IPS DF 19.7 (cell line): ENCODE measurements at regions not wholly inside any gene's neighbourhood (a gene's known extent, or its start where the extent isn't known, plus 50 kb on each side); places are given as distances from the start of the nearest gene placed in this dataset.

Source experiments
- DNase-seq: peaks from one replicate; pipeline ENCODE4 v3.0.0-alpha.2; 2013; ENCODE audit warnings: low read depth, low spot score

DNA sequence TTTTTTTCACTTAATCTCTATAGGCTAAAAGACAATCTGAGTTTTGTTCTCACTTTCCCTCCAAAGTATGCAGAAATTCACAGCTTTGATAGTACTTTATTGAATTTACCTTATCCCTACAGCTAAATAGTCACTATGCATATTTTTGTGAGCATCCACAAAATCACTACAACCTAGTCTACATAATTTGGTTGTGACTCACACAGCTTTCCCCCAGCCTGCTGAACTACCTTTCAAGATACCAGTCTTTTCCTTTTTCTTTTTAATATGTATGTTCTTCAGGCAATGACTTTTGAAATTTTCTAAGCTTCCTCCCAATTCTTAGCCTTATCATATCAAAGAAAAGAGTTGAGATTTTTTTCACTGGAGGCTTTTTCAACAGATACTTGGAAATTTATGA, 347.3 kb upstream of the CDH6 start:
- DNase-seq = no peak

DNA sequence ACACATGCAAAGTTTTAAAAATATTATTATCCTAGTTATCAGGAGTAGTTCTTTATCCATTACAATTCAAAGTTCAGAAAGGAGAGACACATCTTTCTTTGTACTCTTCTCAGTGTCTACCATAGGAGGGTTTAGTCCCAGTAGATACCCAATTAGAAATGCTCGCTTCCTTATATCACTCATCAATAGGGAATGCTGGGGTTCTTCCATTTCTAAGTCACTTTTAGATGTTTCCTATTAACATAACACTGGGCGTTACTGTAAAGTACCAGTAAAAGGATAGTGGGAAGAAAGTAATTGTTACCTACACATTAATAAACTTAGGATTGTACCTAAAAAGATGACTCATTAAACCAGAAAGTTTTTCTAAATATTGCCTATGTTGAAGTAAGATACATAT, 348.3 kb upstream of the CDH6 start:
- no peak for DNase-seq

DNA sequence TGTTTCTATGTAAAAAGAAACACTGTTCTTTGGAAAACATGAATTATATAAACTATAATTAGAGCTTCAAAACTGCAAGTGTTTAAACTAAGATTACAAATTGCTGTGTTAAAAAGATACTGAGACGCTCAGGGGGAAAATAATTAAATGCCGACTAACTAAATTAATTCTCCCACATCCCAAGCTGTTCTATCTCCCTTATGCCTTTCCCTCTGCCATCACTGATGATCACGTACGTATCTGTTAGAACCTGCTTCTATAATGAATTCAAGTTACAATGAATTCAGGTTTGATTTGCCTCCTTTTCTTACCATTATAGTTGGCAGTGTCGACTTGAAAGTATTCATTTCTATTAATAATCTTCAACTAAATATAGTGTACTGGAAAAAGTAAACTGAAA, 349.9 kb upstream of the CDH6 start:
- DNase-seq = no peak

DNA sequence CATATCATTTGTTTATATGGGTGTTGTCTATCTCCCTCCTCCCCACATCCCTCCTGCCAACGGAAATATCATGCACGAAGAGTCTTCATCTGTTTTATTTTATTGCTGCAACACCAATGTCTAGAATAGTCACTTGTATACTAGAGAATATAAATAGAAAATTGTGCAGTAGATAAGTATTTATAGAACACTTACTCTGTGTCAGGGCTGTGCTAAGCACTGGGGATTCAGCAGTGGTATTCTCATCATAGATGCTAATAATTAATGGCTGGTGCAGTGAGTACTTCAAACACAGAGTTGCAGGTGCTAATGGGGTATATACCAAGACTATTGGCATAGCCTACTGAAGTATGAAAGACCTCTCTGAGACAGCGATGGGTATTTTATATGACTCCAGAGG, 353.5 kb upstream of the CDH6 start:
- DNase-seq = no peak

- no peak for DNase-seq
Measured at GRCh38 chr5:30838936-30839496, 354.5 kb upstream of the CDH6 start.

DNA sequence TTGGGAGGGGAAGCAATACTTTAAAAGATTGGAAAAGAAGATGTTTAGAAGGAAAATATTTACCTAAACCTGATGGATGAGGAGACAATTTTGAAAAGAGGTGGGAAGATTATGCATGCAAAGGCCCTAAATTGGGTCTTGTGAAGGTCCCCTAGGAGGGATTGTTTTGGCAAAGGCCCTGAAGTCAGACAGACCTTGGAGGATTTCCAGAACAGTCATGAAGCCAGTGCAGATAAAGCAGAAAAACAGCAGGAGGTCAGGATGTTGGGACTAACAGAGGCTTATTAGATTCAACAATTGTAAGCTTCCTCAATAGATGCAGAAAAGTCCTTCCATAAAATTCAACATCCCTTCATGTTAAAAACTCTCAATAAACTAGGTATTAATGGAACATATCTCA, 361.0 kb upstream of the CDH6 start:
- DNase-seq = no peak

- DNase-seq = no peak
Measured at GRCh38 chr5:30831605-30832004, 361.9 kb upstream of the CDH6 start.

DNA sequence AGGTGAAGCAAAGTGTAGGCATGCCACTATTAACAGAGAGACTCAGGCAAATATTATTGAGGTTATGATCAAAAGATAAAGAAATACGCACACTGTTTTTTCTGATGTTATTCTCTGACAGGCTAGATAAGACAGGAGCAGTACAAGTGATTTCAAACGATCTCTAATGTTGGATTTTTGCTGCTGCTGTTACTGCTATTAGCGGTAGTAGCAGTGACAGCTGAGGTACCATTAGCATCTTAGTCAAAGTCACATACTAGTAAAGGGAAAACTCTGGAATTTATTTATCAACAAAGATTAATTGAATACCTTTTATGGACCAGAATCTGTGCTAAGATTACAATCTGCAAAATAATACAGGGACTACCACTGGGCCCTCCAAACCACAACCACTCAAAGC, 362.4 kb upstream of the CDH6 start:
- DNase-seq = no peak

DNA sequence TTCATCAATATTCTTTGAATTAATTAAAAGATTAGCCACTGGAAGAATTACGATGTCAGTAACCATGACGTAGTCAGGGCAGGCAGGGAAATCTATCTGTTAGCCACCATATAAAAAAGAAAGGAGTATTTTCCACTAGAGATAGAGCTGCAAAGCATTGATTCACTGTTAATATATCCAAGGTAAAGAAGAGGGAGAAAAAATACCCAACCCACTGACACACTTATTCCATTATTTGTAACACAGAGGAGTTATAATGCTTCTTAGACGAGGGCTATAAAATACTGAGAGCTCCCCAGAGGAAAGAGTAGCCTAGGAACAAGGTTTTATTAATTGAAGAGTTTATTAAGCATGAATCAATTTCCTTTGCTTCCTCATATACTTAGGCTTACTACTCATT, 382.2 kb upstream of the CDH6 start:
- DNase-seq = no peak

- no peak for DNase-seq
Measured at GRCh38 chr5:30809933-30810332, 383.6 kb upstream of the CDH6 start.

DNA sequence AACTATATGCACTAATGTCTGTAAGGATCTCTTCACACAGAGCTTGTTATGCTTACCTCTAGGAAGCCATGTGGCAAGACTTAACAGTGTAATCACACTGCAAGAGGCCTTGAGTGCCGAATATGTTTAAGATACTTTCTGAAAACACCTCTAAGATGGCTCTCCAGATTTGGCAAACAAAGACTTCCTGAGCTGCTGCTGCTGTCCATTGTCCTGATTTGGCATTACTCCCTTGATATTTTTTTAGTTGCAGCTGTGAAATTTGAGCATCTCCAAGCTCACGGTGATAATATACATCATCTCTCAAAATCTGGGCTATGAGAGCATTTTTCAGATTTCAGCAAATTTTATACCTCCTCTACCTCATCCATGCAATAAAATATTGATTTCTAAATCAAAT, 384.5 kb upstream of the CDH6 start:
- no peak for DNase-seq

- DNase-seq = peak; percentile 17
Measured at GRCh38 chr5:30804739-30805505, 388.6 kb upstream of the CDH6 start.

GRCh38 chr5:30802961-30803705, 390.4 kb upstream of the CDH6 start:
- DNase-seq = no peak

- DNase-seq = no peak
Measured at GRCh38 chr5:30781643-30782042, 411.8 kb upstream of the CDH6 start.

DNA sequence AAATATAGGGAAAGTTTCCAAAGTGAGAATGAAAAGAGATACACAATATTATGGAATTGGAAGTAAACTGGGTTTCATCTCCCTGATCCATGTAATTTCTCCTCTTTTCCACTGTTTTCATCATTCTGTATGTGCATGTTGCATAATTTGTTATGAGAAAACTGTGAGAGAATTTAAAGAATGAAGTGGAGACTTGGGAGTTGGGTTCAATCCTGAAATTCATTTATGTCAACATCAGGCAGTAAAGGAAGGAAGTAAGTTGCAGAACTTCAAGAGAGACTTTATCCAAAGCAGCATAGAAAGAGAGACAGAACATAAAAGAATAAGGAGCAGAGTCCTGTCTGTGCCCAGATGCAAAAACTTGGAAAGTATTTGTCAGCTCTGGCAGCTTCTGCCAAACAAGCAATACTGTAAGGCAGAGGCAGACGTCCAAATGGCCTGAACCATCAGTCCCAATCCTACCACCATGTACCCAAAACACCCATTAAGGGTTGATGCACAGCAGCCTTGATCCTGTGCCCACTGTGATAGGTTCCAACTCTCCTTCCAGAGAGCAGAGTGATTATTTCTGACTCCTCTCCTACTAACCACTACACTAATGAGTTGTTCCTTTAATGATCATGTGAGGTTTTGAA, 425.3 kb upstream of the CDH6 start:
- no peak for DNase-seq

- no peak for DNase-seq
Measured at GRCh38 chr5:30765706-30766105, 427.8 kb upstream of the CDH6 start.

GRCh38 chr5:30765227-30765626, 428.3 kb upstream of the CDH6 start:
- no peak for DNase-seq

DNA sequence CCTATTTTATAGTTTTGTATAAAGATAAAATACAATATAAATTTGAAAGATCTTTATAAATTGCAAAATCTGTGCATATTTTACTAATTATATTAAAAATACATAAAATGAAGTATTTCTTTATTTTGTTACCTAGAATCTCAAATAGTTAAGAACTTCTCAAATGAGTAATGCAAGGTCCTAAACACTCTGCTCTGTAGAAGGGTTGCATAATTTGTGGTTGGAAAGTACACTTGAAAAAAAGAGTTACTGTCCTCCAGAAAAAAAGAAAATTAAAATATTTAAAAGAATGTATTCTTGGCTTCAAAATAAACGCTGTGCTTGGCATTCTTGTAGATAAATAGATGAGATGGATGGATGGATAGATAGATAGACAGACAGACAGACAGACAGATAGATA, 428.8 kb upstream of the CDH6 start:
- DNase-seq = no peak

DNA sequence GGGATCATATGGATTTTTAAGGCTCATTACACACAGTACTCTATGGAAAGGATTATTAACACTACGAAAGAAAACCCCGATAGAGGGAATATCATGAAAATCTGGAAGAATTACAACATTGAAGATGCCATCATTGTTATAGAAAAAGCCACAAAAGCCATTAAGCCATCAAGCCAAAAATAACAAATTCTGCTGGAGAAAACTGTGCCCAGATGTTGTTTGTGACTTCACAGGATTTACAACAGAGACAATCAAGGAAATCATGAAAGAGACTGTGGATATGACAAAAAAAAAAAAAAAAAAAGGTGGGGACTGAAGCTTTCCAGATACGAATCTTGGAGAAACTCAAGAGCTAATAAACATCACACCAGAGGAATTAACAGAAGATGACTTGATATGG, 433.8 kb upstream of the CDH6 start:
- DNase-seq = no peak

GRCh38 chr5:30752015-30752414, 441.5 kb upstream of the CDH6 start:
- DNase-seq = no peak

- no peak for DNase-seq
Measured at GRCh38 chr5:30749971-30750370, 443.5 kb upstream of the CDH6 start.

DNA sequence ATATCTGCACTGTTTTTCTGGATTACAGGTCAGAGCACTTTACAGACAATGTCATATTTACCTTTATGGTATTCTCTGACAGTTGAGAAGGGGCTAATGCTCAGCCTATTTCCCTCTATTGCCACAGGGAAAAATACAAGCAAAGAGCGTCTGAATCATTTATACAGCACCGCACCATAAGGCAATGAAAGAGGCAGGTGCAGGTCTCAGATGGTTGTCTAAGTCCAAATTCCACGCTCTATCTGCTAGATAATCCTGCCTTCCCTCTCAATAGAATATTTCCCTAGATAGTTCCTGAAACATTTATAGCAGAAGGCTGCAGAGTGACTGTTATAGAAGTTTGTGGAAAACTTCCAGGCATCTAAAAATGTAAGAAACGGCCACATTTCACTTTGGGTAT, 446.1 kb upstream of the CDH6 start:
- no peak for DNase-seq

GRCh38 chr5:30736669-30737068, 456.8 kb upstream of the CDH6 start:
- no peak for DNase-seq
